HG03139 (cell line): ENCODE measurements at regions not wholly inside any gene's neighbourhood (a gene's known extent, or its start where the extent isn't known, plus 50 kb on each side); places are given as distances from the start of the nearest gene placed in this dataset.
"Not testable (repeated sequence)": the region's sequence is repeated elsewhere in the genome, so short reads cannot be mapped to it uniquely, and the experiment has no call there.

Source experiments
- ATAC-seq: cut with Tn5 transposase; IDR thresholded peaks from one replicate; pipeline ENCODE4 v1.9.1; 2021; ENCODE audit not compliant: unreplicated experiment

DNA sequence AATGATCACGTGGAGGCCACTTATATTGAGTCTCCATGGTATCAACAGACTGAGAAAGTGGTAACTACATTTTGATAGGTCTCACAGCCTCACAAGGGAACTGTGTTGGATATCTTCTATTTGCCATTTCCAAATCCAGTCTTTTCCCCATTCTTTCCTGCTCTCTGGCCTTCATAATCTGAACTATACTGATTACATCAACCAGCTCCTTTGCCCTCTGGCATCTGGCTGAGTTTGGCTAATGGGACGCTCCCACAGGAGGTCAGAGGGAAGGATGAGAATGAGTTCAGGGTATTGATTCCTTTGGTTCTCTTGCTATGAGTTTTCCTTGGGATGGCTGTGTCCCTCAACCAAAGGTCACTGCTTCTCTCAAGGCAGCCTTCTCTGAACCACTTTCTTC lies 152.6 kb downstream of the RTL9 start:
- ATAC-seq, result no peak

DNA sequence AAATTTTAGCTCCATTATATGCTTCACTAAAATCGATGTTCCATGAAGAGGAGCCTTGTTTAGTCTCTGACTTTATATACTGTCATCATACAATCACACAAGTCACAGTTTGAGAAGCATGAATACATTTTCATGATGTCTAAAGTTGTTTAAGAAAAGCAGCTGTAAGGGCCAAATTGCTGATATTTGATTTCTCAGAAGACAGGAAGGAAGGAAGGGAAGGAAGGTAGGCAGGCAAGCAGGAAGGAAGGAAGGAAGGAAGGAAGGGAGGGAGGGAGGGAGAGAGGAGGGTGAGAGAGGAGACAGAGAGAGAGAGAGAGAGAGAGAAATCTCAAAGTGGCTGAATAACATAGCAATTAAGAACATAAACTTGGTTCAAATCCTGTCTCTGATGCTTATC lies 153.7 kb downstream of the RTL9 start:
- no peak for ATAC-seq

DNA sequence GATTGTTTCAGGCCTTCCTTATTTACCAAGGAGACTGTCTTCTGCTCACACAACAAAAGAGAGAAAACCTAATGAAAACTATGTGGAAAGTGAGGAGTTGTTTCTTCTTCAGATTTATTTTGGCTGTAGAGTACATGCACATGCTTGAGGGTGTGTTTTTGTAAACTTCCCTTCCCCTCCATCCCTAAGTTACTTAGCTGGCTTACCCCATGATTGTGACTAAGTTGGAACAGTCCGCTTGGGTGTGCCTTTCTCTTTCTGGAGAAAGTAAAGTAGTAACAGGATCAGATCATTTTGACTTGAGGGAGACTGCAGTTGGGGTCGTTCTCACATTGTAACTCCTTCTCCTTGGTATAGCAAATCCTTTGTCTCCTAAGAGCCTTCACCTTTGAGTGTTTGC lies 155.9 kb downstream of the RTL9 start:
- no peak for ATAC-seq

DNA sequence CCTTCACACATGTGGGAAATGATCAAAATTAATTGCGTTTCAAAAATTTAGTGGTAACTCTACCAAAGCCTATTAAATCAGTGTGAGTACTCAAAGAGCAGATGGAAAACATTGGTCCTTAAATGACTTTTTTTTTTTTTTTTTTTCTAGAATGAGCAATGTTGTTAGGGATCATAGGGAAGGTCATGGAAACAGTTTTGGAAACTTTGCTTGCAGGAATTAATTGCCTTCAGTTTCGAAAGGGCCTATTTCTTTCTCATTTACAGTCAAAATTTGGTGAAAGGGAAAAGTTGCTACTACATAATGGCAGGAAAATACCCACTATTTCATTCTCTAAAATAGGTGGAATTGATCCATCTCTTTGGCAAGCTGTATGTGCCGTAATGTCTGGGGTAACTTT lies 160.9 kb downstream of the RTL9 start:
- ATAC-seq, result no peak

DNA sequence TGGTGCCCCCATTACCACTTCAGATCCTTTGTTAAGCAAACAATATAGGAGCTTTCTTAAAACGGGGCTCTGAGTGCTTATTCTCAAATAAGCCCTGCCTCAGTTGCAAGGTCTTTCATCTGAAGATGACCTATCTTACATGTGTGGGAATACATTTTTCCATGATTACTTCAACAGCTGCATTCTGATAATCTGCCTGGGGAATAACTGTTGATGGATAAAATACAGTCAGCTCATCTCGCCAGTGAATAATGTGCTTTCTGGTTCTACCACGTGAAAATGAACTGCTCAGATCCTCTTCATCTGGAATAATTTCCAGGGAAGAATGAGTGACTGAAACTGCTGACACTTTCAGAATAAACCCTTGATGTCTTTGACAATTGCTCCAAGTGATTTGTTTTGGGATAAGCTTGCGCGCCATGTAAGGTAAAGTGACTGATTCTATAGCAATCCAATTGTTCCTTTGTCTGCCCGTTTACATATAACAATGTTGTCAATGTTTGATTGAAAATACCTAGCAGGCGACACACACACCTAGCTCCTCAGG lies 161.3 kb downstream of the RTL9 start:
- no peak for ATAC-seq

DNA sequence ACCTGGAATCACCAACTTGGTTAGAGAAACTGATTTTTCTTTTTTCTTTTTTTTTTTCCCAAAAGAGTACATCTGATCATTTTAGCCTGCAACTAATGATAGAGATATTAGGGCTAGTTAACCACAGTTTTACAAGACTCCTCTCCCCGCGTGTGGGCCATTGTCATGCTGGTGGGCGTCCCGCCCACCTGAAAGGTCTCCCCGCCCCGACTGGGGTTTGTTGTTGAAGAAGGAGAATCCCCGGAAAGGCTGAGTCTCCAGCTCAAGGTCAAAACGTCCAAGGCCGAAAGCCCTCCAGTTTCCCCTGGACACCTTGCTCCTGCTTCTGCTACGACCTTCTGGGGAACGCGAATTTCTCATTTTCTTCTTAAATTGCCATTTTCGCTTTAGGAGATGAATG lies 162.0 kb downstream of the RTL9 start:
- ATAC-seq, result not testable (repeated sequence)

DNA sequence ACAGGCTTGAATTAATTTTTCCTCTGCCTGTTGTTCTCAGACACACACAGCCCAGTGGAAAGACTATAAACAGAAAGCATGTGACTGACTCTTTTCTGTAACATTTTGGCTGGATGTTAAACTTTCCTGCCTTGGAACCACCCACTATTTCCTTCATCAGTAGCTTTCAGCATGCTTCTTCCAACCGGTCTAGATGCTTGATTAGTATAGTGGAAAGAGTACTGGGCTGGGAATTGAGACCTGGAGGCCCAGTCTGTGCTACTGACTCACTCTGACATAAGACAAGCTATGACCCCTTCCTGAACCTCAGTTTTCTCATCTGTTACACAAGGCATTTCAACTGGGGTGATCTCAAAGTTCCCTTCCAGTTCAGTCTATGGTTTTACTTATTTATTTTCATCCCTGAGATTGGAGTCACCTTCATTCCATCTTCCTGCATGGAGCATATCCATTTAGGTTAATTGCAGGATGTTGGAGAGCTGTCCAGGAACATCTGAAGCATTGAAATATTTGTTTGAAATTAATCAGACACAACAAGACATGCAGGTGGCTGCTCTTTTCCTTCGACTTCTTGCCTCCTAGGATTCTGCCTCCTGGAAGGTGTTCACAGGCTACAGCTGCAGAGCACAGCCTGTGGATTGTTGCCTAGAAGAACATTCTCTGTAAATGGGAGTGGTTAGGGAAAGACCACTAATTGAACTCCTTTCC lies 173.4 kb downstream of the RTL9 start:
- ATAC-seq, result no peak

DNA sequence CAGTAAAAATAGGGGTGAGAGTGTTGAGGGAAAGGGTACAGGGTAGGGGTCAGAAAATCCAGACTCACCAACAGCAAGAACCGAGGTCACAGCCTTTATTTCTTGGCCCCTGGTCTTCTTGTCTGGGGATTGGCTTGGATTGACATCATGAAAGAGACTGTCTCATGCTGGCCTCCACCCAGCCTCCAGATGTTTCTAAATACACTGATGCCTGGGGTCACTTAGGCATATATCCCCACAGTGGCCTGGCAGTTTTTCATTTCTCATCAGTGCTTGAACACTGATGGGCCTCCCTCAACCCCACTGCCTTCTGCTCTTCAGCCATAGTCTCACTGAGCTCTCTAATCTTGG lies 173.9 kb downstream of the RTL9 start:
- ATAC-seq, result no peak

DNA sequence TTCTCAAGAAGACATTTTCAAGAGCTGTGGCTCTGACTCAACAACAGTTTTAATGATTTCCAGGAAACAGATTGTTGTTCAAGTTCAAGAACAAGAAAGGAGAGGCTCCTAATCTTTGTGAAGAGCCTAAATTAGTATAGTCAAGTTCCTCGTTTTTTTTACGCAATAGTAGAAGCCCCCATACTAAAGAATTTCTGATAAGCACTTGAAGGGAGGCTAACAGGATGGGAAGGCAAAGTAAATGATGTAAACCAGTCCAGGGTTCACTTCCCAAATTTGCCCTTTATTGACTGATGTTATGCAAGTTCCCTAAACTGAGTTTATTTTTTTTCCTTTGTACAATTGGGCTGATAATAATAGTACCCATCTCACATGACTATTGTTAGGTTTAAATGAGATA lies 178.2 kb downstream of the RTL9 start:
- no peak for ATAC-seq

DNA sequence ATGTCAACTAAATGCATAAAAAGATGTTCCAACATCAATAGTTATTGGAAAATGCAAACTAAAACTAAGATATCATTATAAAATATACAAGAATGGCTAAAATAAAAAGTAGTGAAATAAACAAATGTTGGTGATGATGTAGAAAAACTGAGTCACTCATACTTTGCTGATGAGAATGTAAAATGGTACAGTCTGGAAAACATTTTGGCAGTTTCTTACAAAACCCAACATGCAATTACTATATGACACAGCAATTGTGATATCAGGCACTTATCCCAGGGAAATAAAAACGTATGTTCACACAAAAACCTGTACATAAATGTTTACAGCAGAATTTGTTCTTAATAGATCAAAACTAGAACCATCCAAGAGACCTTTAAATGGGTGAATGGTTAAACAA lies 182.6 kb downstream of the RTL9 start:
- no peak for ATAC-seq

DNA sequence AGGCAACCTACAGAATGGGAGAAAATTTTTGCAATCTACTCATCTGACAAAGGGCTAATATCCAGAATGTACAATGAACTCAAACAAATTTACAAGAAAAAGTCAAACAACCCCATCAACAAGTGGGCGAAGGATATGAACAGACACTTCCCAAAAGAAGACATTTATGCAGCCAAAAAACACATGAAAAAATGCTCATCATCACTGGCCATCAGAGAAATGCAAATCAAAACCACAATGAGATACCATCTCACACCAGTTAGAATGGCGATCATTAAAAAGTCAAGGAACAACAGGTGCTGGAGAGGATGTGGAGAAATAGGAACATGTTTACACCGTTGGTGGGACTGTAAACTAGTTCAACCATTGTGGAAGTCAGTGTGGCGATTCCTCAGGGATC lies 192.2 kb downstream of the RTL9 start:
- ATAC-seq, result not testable (repeated sequence)

DNA sequence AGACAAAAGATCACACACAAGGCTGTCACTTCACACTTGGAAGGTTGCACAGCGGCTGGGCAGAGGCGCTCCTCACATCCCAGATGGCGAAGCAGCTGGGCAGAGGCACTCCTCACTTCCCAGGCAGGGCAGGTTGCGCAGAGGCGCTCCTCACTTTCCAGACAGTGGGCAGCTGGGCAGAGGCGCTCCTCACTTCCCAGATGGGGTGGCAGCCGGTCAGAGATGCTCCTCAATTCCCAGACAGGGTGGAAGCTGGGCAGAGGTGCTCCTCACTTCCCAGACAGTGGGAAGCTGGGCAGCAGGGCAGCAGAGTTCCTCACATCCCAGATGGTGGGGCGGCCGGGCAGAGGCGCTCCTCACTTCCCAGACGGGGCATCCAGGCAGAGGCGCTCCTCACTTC lies 199.2 kb downstream of the RTL9 start:
- ATAC-seq, result no peak

DNA sequence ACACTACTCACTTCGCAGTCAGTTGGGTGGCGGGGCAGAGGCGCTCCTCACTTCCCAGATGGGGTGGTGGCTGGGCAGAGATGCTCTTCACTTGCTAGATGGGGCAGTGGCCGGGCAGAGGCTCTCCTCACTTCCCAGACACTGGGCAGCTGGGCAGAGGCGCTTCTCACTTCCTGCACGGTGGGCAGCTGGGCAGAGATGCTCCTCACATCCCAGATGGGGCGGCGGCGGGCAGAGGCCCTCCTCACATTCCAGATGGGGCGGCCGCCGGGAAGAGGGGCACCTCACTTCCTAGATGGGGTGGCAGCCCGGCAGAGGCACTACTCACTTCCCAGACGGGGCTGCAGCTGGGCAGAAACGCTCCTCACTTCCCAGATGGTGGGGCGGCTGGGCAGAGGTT lies 199.8 kb downstream of the RTL9 start:
- no peak for ATAC-seq

DNA sequence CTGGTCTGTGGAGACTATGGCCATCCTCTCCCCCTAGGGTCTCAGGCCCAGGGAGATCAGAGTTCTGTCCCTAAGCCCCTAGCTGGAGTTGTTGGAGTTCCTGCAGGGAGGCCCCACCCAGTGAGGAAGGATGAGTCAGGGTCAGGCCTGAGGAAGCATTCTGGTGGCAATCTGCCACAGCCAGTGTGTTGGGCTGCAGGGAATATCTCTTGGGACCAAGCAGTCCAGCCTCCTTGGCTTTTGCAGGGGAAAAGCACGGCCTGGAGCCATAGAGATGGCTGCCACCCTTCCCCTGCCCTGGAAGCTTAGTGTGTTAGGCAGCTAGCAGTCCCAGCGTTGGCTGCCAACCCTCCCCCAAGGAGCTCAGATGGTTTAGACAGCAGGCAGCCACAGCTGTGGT lies 202.4 kb downstream of the RTL9 start:
- no peak for ATAC-seq

DNA sequence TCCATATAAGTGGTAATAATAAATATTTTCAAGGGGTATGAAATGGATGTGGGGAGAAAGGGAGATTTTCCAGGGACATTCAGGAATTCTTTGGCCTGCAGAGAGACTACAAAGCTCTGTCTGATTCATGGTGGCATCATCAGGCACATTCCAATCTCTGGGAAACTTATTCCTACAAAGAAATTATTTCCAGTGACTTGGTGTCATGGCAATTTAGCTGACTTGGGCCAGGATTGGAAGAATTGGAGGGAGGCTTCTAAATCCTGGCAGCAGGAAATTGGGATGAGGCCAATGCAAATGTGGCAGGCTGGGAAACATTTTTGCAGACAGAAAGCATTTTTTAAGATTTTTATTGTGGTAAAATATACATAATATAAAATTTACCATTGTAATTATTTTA lies 204.6 kb downstream of the RTL9 start:
- no peak for ATAC-seq

DNA sequence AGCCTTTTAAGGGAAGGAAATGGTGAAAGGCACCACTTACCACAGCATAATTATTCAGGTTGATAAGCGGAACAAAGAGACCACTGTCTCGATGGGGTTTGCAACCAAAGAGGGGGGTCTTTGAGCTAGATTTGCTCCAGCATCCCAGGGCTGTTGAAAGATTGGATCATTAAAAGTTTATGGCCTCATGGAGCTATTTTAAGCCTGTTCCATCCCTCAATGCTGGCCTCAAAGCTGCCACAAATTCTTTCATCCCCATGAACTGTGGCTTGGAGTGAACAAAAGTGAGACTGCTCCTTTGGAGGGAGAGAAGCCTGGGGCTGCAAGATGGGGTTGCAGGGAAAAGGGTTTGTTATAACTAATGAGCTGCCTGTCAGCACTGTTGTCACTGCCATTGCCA lies 209.8 kb downstream of the RTL9 start:
- no peak for ATAC-seq

DNA sequence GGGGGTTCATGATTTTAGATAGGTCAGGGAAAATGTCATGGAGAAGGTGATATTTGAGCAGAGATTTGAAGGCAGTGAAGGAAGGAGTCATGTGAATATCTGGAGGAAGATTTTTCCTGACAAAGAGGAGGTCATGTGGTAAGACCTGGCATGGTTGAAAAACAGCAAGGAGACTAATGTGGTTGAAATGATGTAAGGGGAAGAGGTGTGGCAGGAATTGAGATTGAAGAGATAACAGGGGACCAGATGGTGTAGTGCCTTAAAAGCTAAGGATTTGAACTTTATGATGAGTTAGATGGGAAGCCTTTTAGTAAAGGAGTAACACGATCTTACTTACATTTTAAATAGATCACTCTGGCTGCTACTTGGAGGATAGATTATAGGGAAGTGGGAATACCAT lies 210.9 kb downstream of the RTL9 start:
- ATAC-seq, result no peak

DNA sequence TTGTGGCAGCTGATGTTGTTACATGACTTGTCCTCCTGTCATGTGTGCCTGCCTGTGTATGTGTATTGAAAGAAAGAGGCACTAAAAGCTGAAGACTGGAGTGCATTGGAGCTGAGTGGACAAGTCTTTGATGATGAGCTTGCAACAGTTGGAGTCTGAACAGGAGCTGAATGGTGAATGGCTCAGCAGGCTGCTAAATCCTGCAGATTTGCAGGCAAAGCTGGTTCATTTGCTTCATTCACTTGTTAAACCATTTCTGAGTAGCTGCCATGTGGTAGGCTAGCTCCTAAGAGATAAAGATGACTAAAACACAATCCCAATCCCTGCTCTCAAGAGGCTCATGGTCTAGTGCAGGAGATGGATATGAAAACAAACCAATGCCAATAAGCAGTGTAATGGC lies 217.3 kb downstream of the CHRDL1 start:
- ATAC-seq, result no peak

DNA sequence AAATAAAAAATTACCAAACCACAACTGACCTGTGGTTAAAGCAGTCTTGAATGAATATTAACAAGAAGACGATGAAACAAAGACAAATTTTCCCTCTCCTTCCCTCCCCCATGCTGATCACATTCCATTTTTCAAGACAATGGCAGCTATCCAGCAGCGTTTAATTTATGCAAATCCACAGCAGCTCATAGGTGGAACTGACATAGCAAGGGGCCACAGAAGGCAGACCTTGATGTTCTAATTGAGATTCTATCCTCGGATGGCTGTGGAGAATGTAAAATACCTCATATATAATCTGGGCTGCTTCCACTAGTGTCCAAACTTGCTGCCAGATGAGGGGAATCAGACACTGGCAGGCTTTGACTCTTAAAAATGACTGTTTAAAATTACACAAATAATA lies 211.5 kb downstream of the CHRDL1 start:
- ATAC-seq, result no peak

DNA sequence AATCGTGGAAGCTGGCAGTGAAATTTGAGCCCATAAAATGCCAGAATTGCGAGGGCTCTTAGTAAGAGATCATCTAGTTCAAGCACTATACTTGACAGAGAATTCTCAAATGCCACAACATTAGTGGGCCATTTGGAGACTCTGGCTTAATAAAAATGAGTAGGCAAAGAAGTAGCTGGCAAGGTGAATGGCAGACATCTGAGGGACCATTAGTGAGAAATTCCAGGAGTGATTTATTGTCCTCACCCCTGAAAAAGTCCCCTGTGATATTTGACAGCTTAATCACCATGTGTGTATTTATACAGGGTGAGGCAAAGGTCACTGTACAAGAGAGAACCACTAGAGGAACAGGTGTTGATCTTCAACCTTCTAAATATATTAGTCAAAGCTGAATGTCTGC lies 207.5 kb downstream of the CHRDL1 start:
- ATAC-seq, result no peak

DNA sequence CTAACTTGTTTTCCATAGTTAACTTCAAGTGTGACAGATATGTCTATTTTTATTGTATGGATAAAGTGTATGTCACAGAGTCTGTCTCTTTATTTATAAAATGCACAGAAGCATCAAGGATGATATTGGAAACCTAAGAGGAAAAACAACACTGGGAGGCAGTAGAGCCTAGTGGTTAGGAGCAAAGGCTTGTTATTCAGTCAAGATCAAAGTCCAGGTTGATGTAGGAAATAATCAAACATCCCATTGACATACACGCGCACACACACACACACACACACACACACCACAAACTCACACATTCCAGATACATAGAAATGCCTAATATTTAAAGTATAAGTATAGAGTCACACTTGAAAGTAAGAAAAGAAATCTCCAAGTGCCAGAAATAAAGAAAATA lies 206.8 kb downstream of the CHRDL1 start:
- no peak for ATAC-seq

DNA sequence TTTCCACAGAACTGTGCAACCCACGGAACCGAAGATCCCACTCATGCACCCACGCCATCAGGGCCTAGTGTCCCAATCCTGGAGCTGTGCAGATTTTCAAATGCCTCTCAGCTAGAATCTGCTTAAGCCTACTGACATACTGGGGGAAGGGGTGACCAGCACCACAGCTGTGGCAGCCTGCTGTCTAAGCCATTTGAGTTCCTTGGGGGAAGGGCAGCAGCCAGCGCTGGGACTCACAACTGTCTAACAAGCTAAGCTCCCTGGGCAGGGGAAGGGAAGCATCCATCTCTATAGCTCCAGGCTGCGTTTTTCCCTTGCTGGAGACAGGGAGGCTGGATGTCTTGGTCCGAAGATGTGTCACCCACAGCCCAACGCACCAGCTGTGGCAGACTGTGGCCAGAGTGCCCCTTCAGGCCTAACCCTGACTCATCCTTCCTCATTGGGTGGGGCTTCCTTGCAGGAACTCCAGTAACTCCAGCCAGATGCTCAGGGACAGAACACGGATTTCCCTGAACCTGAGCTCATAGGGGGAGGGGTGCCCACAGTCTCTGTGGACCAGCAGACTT lies 194.8 kb downstream of the CHRDL1 start:
- ATAC-seq, result no peak

DNA sequence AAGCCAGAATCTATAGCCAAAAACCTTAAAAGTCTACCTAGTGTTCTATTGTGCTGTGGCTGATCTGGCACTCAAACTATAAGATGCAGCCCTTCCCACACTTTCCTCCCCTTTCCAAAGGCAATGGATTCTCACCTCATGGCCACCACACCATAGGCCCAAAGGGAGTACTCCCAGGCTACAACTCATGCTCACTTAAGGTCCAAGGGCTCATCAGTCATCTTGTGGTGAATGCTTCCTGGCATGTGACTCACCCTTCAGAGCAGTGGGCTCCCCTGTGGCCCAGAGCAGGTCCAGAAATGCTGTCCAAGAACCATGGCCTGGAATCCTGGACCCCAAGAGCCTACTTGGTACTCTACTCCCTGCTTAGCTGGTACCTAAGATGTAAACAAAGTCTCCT lies 181.0 kb downstream of the CHRDL1 start:
- ATAC-seq, result no peak
